DOHH2 (cell line): ENCODE measurements at regions not wholly inside any gene's neighbourhood (a gene's known extent, or its start where the extent isn't known, plus 50 kb on each side); places are given as distances from the start of the nearest gene placed in this dataset.

Experiments used
- EZH2phosphoT487 ChIP-seq: fragments of 200-600 bp; sonication (generic); IDR thresholded peaks from 2 replicates; pipeline ENCODE4 v1.6.1; 2017; ENCODE audit warnings: borderline replicate concordance, mild to moderate bottlenecking, antibody characterized with exemption, low read length, moderate library complexity, mixed read lengths
- TF ChIP-seq, protein P1 (sequence below): fragments of 200-600 bp; sonication (generic); IDR thresholded peaks from one replicate; pipeline ENCODE4 v1.5.1; 2014; ENCODE audit warnings: antibody characterized with exemption, mild to moderate bottlenecking, low read depth, low read length; ENCODE audit not compliant: poor library complexity, severe bottlenecking

GRCh38 chr5:39544941-39545340 lies 120.2 kb upstream of the DAB2 start:
- TF ChIP-seq, protein P1, sequence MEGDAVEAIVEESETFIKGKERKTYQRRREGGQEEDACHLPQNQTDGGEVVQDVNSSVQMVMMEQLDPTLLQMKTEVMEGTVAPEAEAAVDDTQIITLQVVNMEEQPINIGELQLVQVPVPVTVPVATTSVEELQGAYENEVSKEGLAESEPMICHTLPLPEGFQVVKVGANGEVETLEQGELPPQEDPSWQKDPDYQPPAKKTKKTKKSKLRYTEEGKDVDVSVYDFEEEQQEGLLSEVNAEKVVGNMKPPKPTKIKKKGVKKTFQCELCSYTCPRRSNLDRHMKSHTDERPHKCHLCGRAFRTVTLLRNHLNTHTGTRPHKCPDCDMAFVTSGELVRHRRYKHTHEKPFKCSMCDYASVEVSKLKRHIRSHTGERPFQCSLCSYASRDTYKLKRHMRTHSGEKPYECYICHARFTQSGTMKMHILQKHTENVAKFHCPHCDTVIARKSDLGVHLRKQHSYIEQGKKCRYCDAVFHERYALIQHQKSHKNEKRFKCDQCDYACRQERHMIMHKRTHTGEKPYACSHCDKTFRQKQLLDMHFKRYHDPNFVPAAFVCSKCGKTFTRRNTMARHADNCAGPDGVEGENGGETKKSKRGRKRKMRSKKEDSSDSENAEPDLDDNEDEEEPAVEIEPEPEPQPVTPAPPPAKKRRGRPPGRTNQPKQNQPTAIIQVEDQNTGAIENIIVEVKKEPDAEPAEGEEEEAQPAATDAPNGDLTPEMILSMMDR: no peak
- no peak for TF ChIP-seq EZH2phosphoT487
